GM18861 (cell line): ENCODE measurements at regions not wholly inside any gene's neighbourhood (a gene's known extent, or its start where the extent isn't known, plus 50 kb on each side); places are given as distances from the start of the nearest gene placed in this dataset.
A peak's percentile ranks its signal among the peaks of the same experiment; 100 is the strongest.
"Not testable (repeated sequence)": the region's sequence is repeated elsewhere in the genome, so short reads cannot be mapped to it uniquely, and the experiment has no call there.

Experiments
- ATAC-seq: cut with Tn5 transposase; IDR thresholded peaks from one replicate; pipeline ENCODE4 v1.9.1; 2021; ENCODE audit not compliant: unreplicated experiment

GRCh38 chrX:15127010-15127409 is 142.9 kb downstream of the ASB9 start:
- no peak for ATAC-seq

- no peak for ATAC-seq
Observed at GRCh38 chrX:15116900-15117299, 153.0 kb downstream of the ASB9 start.

- no peak for ATAC-seq
Observed at GRCh38 chrX:15114743-15115566, 154.9 kb downstream of the ASB9 start.

GRCh38 chrX:15107367-15107988 is 162.4 kb downstream of the ASB9 start:
- ATAC-seq = no peak

GRCh38 chrX:15098505-15098904 is 171.4 kb downstream of the ASB9 start:
- ATAC-seq = no peak

- ATAC-seq = no peak
Observed at GRCh38 chrX:15087747-15088146, 182.1 kb downstream of the ASB9 start.

- ATAC-seq = no peak
Observed at GRCh38 chrX:15073313-15073712, 196.6 kb downstream of the ASB9 start.

GRCh38 chrX:15072880-15073279 is 197.0 kb downstream of the ASB9 start:
- ATAC-seq = no peak

- ATAC-seq = no peak
Observed at GRCh38 chrX:15072259-15072658, 197.6 kb downstream of the ASB9 start.

- no peak for ATAC-seq
Observed at GRCh38 chrX:15059474-15059873, 186.3 kb downstream of the MOSPD2 start.

GRCh38 chrX:15056044-15056443 is 182.8 kb downstream of the MOSPD2 start:
- ATAC-seq = no peak

- no peak for ATAC-seq
Observed at GRCh38 chrX:15055146-15055930, 182.1 kb downstream of the MOSPD2 start.

- ATAC-seq = no peak
Observed at GRCh38 chrX:15050395-15050794, 177.2 kb downstream of the MOSPD2 start.

GRCh38 chrX:15043538-15043937 is 170.3 kb downstream of the MOSPD2 start:
- peak; percentile 90 for ATAC-seq

- no peak for ATAC-seq
Observed at GRCh38 chrX:15033917-15034316, 160.7 kb downstream of the MOSPD2 start.

- no peak for ATAC-seq
Observed at GRCh38 chrX:15017491-15017890, 144.3 kb downstream of the MOSPD2 start.

- ATAC-seq = no peak
Observed at GRCh38 chrX:15016051-15016450, 142.8 kb downstream of the MOSPD2 start.

- ATAC-seq = no peak
Observed at GRCh38 chrX:15014281-15014680, 141.1 kb downstream of the MOSPD2 start.

GRCh38 chrX:15013461-15013860 is 140.2 kb downstream of the MOSPD2 start:
- no peak for ATAC-seq

GRCh38 chrX:14997271-14997670 is 124.0 kb downstream of the MOSPD2 start:
- no peak for ATAC-seq

GRCh38 chrX:14984425-14984824 is 111.2 kb downstream of the MOSPD2 start:
- not testable (repeated sequence) for ATAC-seq
